ENCODE measurements at regions not wholly inside any gene's neighbourhood (a gene's known extent, or its start where the extent isn't known, plus 50 kb on each side); places are given as distances from the start of the nearest gene placed in this dataset.
A peak's percentile ranks its signal among the peaks of the same experiment; 100 is the strongest.

GRCh38 chr10:31706464-31707092, 222.1 kb downstream of the ARHGAP12 start:
- Histone ChIP-seq H3K36me3 (no peaks in the 10 kb centered on the region), H3K4me1 (replicated peaks) (peaks cover 27% of the 10 kb centered on the region), H3K27ac (no peak overlapping the region), H3K27me3 (replicated peaks) (no peaks in the 10 kb centered on the region), H3K9me3 (replicated peaks) (peaks cover under 1% of the 10 kb centered on the region), H3K4me3 (no peak overlapping the region)
- DNase-seq (ENCODE audit: low read depth in 1 of 2, low spot score in 2 of 2): no peak

GRCh38 chr10:31705136-31705535, 223.5 kb downstream of the ARHGAP12 start:
- Histone ChIP-seq H3K36me3 (no peaks in the 10 kb centered on the region), H3K9me3 (replicated peaks) (no peaks in the 10 kb centered on the region; the same call in 1 of the 2 replicates), H3K4me1 (replicated peaks) (peaks cover 41% of the 10 kb centered on the region), H3K4me3 (no peak overlapping the region), H3K27me3 (replicated peaks) (no peaks in the 10 kb centered on the region), H3K27ac (no peak overlapping the region)
- DNase-seq (ENCODE audit: low read depth in 1 of 2, low spot score in 2 of 2): no peak

- Histone ChIP-seq H3K9me3 (replicated peaks) (no peaks in the 10 kb centered on the region; the same call in 1 of the 2 replicates), H3K4me1 (replicated peaks) (peaks cover 51% of the 10 kb centered on the region), H3K4me3 (no peak overlapping the region), H3K27ac (no peak overlapping the region), H3K27me3 (replicated peaks) (no peaks in the 10 kb centered on the region), H3K36me3 (no peaks in the 10 kb centered on the region)
- DNase-seq (ENCODE audit: low read depth in 1 of 2, low spot score in 2 of 2): no peak
Measured at GRCh38 chr10:31704195-31704594, 224.4 kb downstream of the ARHGAP12 start.

GRCh38 chr10:31702954-31703353, 225.7 kb downstream of the ARHGAP12 start:
- no peaks in the 10 kb centered on the region for H3K36me3 ChIP-seq
- no peak for DNase-seq (ENCODE audit: low read depth in 1 of 2, low spot score in 2 of 2)
- H3K4me1 ChIP-seq (replicated peaks): peaks cover 54% of the 10 kb centered on the region
- no peaks in the 10 kb centered on the region for H3K27me3 ChIP-seq (replicated peaks)
- H3K4me3 ChIP-seq: no peak overlapping the region
- H3K27ac ChIP-seq: no peak overlapping the region
- no peaks in the 10 kb centered on the region; the same call in 1 of the 2 replicates for H3K9me3 ChIP-seq (replicated peaks)

- Histone ChIP-seq H3K4me1 (replicated peaks) (peaks cover 54% of the 10 kb centered on the region), H3K27ac (no peak overlapping the region), H3K36me3 (no peaks in the 10 kb centered on the region), H3K4me3 (no peak overlapping the region), H3K9me3 (replicated peaks) (no peaks in the 10 kb centered on the region; the same call in 1 of the 2 replicates), H3K27me3 (replicated peaks) (no peaks in the 10 kb centered on the region)
- no peak for DNase-seq (ENCODE audit: low read depth in 1 of 2, low spot score in 2 of 2)
Measured at GRCh38 chr10:31702005-31702404, 226.6 kb downstream of the ARHGAP12 start.

GRCh38 chr10:31701546-31701945, 227.1 kb downstream of the ARHGAP12 start:
- no peak for DNase-seq (ENCODE audit: low read depth in 1 of 2, low spot score in 2 of 2)

GRCh38 chr10:31700181-31700611, 228.4 kb downstream of the ARHGAP12 start:
- no peak overlapping the region for H3K4me3 ChIP-seq

More at GRCh38 chr10:31701546-31701945, 227.1 kb downstream of the ARHGAP12 start:
- Histone ChIP-seq H3K36me3 (no peaks in the 10 kb centered on the region), H3K27ac (no peak overlapping the region), H3K27me3 (replicated peaks) (no peaks in the 10 kb centered on the region), H3K9me3 (replicated peaks) (no peaks in the 10 kb centered on the region; the same call in 1 of the 2 replicates), H3K4me3 (no peak overlapping the region), H3K4me1 (replicated peaks) (peaks cover 51% of the 10 kb centered on the region)

GRCh38 chr10:31698181-31698830, 230.3 kb downstream of the ARHGAP12 start:
- peaks cover 50% of the 10 kb centered on the region for H3K4me1 ChIP-seq (replicated peaks)
- H3K27ac ChIP-seq: no peak overlapping the region
- DNase-seq (ENCODE audit: low read depth in 1 of 2, low spot score in 2 of 2): no peak
- H3K36me3 ChIP-seq: no peaks in the 10 kb centered on the region
- H3K4me3 ChIP-seq: no peak overlapping the region
- H3K9me3 ChIP-seq (replicated peaks): no peaks in the 10 kb centered on the region; the same call in 1 of the 2 replicates
- no peaks in the 10 kb centered on the region for H3K27me3 ChIP-seq (replicated peaks)

More at GRCh38 chr10:31700181-31700611, 228.4 kb downstream of the ARHGAP12 start:
- Histone ChIP-seq H3K36me3 (no peaks in the 10 kb centered on the region), H3K4me1 (replicated peaks) (peaks cover 50% of the 10 kb centered on the region), H3K27ac (peak overlapping the region; percentile 42; the same call in 1 of the 2 replicates), H3K9me3 (replicated peaks) (no peaks in the 10 kb centered on the region; the same call in 1 of the 2 replicates), H3K27me3 (replicated peaks) (no peaks in the 10 kb centered on the region)
- DNase-seq (ENCODE audit: low read depth in 1 of 2, low spot score in 2 of 2): peak; percentile 59 to 64

GRCh38 chr10:31697271-31698180, 231.1 kb downstream of the ARHGAP12 start:
- no peaks in the 10 kb centered on the region for H3K27me3 ChIP-seq (replicated peaks)
- peaks cover 50% of the 10 kb centered on the region for H3K4me1 ChIP-seq (replicated peaks)
- H3K4me3 ChIP-seq: no peak overlapping the region
- no peaks in the 10 kb centered on the region for H3K9me3 ChIP-seq (replicated peaks)
- H3K36me3 ChIP-seq: no peaks in the 10 kb centered on the region
- peak; percentile 36 to 71 for DNase-seq (ENCODE audit: low read depth in 1 of 2, low spot score in 2 of 2)
- no peak overlapping the region for H3K27ac ChIP-seq

GRCh38 chr10:31694929-31695837, 233.4 kb downstream of the ARHGAP12 start:
- no peak for DNase-seq (ENCODE audit: low read depth in 1 of 2, low spot score in 2 of 2)
- H3K36me3 ChIP-seq: no peaks in the 10 kb centered on the region
- H3K4me3 ChIP-seq: no peak overlapping the region
- peaks cover 31% of the 10 kb centered on the region for H3K4me1 ChIP-seq (replicated peaks)
- no peaks in the 10 kb centered on the region for H3K27me3 ChIP-seq (replicated peaks)
- H3K27ac ChIP-seq: no peak overlapping the region
- H3K9me3 ChIP-seq (replicated peaks): peaks cover under 1% of the 10 kb centered on the region; the same call in 1 of the 2 replicates

- Histone ChIP-seq H3K27ac (no peak overlapping the region), H3K4me1 (replicated peaks) (peaks cover 21% of the 10 kb centered on the region), H3K36me3 (no peaks in the 10 kb centered on the region), H3K27me3 (replicated peaks) (no peaks in the 10 kb centered on the region), H3K4me3 (no peak overlapping the region), H3K9me3 (replicated peaks) (peaks cover 10% of the 10 kb centered on the region; the same call in 1 of the 2 replicates)
- DNase-seq (ENCODE audit: low read depth in 1 of 2, low spot score in 2 of 2): no peak
Measured at GRCh38 chr10:31694126-31694685, 234.4 kb downstream of the ARHGAP12 start.

- Histone ChIP-seq H3K36me3 (no peaks in the 10 kb centered on the region), H3K27me3 (replicated peaks) (no peaks in the 10 kb centered on the region), H3K27ac (no peak overlapping the region), H3K4me3 (no peak overlapping the region), H3K4me1 (replicated peaks) (peaks cover 16% of the 10 kb centered on the region), H3K9me3 (replicated peaks) (peaks cover 12% of the 10 kb centered on the region; the same call in 1 of the 2 replicates)
- no peak for DNase-seq (ENCODE audit: low read depth in 1 of 2, low spot score in 2 of 2)
Measured at GRCh38 chr10:31693491-31693890, 235.1 kb downstream of the ARHGAP12 start.

All from SJSA1 (cell line).